SU-DHL-6 (cell line): ENCODE measurements at regions not wholly inside any gene's neighbourhood (a gene's known extent, or its start where the extent isn't known, plus 50 kb on each side); places are given as distances from the start of the nearest gene placed in this dataset.

Source experiments
- H2AFZ ChIP-seq: fragments of 200-600 bp; sonication (generic); 2 replicates; pipeline ENCODE4 v1.6.1; 2014; ENCODE audit warnings: low read depth, mild to moderate bottlenecking, moderate library complexity, mixed read lengths, antibody characterized with exemption, low read length; ENCODE audit not compliant: severe bottlenecking
- H3F3A ChIP-seq: fragments of 200-600 bp; shearing (Covaris generic); 2 replicates; pipeline ENCODE4 v1.6.0; 2016; ENCODE audit warnings: antibody characterized with exemption, mild to moderate bottlenecking; ENCODE audit not compliant: insufficient read depth
- H3K27ac ChIP-seq: fragments of 200-600 bp; sonication (generic); 2 replicates; pipeline ENCODE4 v1.5.1; 2016; ENCODE audit warnings: low read depth, mild to moderate bottlenecking, low read length, moderate library complexity, mixed read lengths
- H3K27me3 ChIP-seq: fragments of 200-600 bp; sonication (generic), shearing (Covaris generic); 2 replicates; pipeline ENCODE4 v1.6.0; 2014; ENCODE audit warnings: mild to moderate bottlenecking, low read length
- H3K36me3 ChIP-seq: fragments of 200-600 bp; sonication (generic); 2 replicates; pipeline ENCODE4 v1.6.1; 2014; ENCODE audit warnings: mild to moderate bottlenecking, low read length, mixed read lengths
- H3K4me2 ChIP-seq: fragments of 300-600, 200-600 bp; shearing (Covaris generic), sonication (generic); 2 replicates; pipeline ENCODE4 v1.6.0; 2014; ENCODE audit warnings: low read length, low read depth, mild to moderate bottlenecking; ENCODE audit not compliant: poor library complexity, severe bottlenecking
- H3K4me3 ChIP-seq: fragments of 200-600 bp; sonication (generic); 2 replicates; pipeline ENCODE4 v1.5.1; 2014; ENCODE audit warnings: antibody characterized with exemption, low read length, mild to moderate bottlenecking, mixed read lengths; ENCODE audit not compliant: insufficient read depth, poor library complexity, severe bottlenecking
- H3K79me2 ChIP-seq: fragments of 200-600 bp; sonication (generic); 2 replicates; pipeline ENCODE4 v1.6.1; 2014; ENCODE audit warnings: mild to moderate bottlenecking, low read length, moderate library complexity; ENCODE audit not compliant: insufficient read depth
- H3K9ac ChIP-seq: fragments of 200-600 bp; sonication (generic); 2 replicates; pipeline ENCODE4 v1.7.0; 2014; ENCODE audit warnings: mild to moderate bottlenecking, low read length
- H3K9me2 ChIP-seq: fragments of 200-600 bp; sonication (generic); replicated peaks from 2 replicates; pipeline ENCODE4 v1.6.1; 2014; ENCODE audit warnings: low read length; ENCODE audit not compliant: insufficient read depth
- H3K9me3 ChIP-seq: fragments of 200-600 bp; sonication (generic); 2 replicates; pipeline ENCODE4 v1.6.1; 2014; ENCODE audit warnings: low read length, mixed read lengths; ENCODE audit not compliant: insufficient read depth
- H4K20me1 ChIP-seq: fragments of 200-600 bp; sonication (generic); 2 replicates; pipeline ENCODE4 v1.6.1; 2014; ENCODE audit warnings: low read depth, mild to moderate bottlenecking, antibody characterized with exemption, low read length, moderate library complexity, mixed read lengths
- CTCF ChIP-seq: fragments of 200-600 bp; sonication (generic); IDR thresholded peaks from one replicate; pipeline ENCODE4 v1.5.1; 2017; ENCODE audit warnings: antibody characterized with exemption, mild to moderate bottlenecking, low read length, moderate library complexity; ENCODE audit not compliant: insufficient read depth, poor library complexity, severe bottlenecking
- EZH2phosphoT487 ChIP-seq: fragments of 200-600 bp; sonication (generic), shearing (Covaris generic); conservative IDR thresholded peaks from 2 replicates; pipeline ENCODE4 v1.6.1; 2018; ENCODE audit warnings: mild to moderate bottlenecking, antibody characterized with exemption, low read length, moderate library complexity, mixed read lengths

GRCh38 chr5:99949361-99949760, 585.8 kb upstream of the FAM174A start:
- Histone ChIP-seq H3K9ac (no peak overlapping the region), H3K9me3 (no peaks in the 10 kb centered on the region), H3K27me3 (no peaks in the 10 kb centered on the region), H3K9me2 (no peaks in the 10 kb centered on the region), H3K27ac (no peak overlapping the region), H4K20me1 (no peaks in the 10 kb centered on the region; the same call in 1 of the 2 replicates), H3F3A (no peaks in the 10 kb centered on the region), H3K4me2 (no peak overlapping the region), H3K36me3 (no peaks in the 10 kb centered on the region), H3K4me3 (no peak overlapping the region), H3K79me2 (no peaks in the 10 kb centered on the region), H2AFZ (no peak overlapping the region)
- no peak for TF ChIP-seq CTCF
- TF ChIP-seq EZH2phosphoT487 = no peak

DNA sequence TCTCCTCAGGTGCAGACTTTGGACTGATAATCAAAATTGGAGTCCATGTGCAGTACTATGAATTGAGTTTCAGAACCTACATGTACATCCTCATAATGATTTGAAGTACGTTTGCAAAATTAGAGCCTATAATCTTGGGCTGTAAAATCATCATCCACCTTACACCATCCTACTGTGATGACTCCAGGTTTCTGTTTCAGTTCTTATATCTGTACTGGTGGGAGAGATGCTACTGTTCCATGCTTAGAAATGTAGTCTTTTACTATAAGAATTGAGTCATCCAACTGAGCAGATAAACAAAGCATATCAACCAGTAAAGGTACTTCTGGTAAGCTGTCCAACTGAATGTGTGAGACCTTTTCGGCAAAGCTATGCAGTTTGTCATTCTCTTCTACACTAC, 586.3 kb upstream of the FAM174A start:
- H3K27me3 ChIP-seq = no peaks in the 10 kb centered on the region
- H3K36me3 ChIP-seq = no peaks in the 10 kb centered on the region
- no peak overlapping the region for H3K4me3 ChIP-seq
- H2AFZ ChIP-seq = no peak overlapping the region
- H3K4me2 ChIP-seq = no peak overlapping the region
- no peak overlapping the region for H3K9ac ChIP-seq
- no peaks in the 10 kb centered on the region for H3K9me2 ChIP-seq
- H3K9me3 ChIP-seq = no peaks in the 10 kb centered on the region
- TF ChIP-seq CTCF = no peak
- no peak for TF ChIP-seq EZH2phosphoT487
- H3K27ac ChIP-seq = no peak overlapping the region
- no peaks in the 10 kb centered on the region; the same call in 1 of the 2 replicates for H4K20me1 ChIP-seq
- no peaks in the 10 kb centered on the region for H3F3A ChIP-seq
- H3K79me2 ChIP-seq = no peaks in the 10 kb centered on the region

DNA sequence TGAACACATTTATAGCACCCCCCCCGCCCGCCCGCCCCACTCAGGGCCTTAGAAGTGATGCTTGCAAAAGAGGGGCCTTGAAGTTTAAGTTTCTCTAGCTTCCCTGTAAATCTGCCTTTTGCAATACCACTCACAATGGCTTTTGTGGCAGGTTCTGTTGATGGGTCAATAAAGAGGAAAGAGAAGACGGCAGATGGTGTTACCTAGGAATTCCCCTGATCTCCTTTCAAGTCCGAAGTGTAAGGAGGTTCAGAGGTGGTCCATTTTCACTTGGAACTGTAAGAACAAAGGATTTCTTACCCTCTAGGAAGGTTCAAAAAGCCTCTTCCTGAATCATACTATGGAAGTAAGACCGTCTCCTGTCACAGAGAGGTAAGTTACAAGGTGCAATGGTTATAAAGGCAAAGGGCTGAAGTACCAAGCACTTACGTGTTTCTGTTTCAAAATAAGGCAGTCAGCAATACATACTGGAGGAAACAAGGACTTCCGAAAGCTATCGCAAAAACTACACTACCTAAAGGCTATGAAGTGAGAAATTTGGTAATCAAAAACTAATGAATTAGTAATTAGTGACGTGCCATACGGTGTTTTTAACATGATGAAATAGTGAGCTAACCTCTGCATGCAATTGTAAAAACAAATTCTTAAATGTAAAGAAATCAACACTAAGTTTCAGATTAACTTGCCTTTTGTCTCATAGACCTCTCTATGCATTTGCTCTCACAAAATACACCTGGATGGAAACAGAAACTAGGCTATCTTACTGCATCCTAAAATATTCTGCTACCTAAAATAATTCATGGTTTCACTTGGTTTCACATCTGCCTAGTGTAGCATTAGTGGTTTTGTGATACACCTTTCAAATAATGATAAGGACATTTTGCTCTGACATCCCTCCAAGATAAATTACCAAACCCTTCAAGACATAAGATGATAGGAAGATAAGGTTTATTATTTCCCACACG, 589.4 kb upstream of the FAM174A start:
- no peaks in the 10 kb centered on the region for H3K9me2 ChIP-seq
- H3K79me2 ChIP-seq = no peaks in the 10 kb centered on the region
- no peak overlapping the region for H3K27ac ChIP-seq
- H3K4me3 ChIP-seq = no peak overlapping the region
- no peaks in the 10 kb centered on the region for H3K27me3 ChIP-seq
- no peak overlapping the region for H3K9ac ChIP-seq
- no peak overlapping the region for H2AFZ ChIP-seq
- no peaks in the 10 kb centered on the region for H3K36me3 ChIP-seq
- no peak overlapping the region for H3K4me2 ChIP-seq
- no peaks in the 10 kb centered on the region for H3K9me3 ChIP-seq
- TF ChIP-seq CTCF (no peak), EZH2phosphoT487 (no peak)
- H3F3A ChIP-seq = no peaks in the 10 kb centered on the region
- H4K20me1 ChIP-seq = no peaks in the 10 kb centered on the region; the same call in 1 of the 2 replicates
